ENCODE measurements at regions not wholly inside any gene's neighbourhood (a gene's known extent, or its start where the extent isn't known, plus 50 kb on each side); places are given as distances from the start of the nearest gene placed in this dataset.
"Not testable (repeated sequence)": the region's sequence is repeated elsewhere in the genome, so short reads cannot be mapped to it uniquely, and the experiment has no call there.

DNA sequence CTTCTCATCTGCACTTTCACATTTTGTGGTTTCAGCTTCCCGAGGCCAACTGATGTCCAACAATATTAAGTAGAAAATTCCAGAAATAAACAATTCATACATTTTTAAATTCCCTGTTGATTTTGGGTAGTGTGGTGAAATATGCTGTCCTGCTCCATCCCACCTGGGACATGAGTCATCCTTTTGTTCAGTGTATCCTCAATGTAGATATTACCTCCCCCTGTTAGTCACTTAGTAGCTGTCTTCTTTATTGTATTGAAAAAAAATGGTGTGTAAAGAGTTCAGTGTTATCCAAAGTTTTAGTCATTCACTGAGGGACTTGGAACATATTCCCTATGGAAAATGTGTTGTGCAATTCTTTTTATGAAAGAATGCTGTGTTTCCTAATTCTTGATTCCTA, 348.1 kb downstream of the SOCS6 start:
- DNase-seq, result no peak

DNA sequence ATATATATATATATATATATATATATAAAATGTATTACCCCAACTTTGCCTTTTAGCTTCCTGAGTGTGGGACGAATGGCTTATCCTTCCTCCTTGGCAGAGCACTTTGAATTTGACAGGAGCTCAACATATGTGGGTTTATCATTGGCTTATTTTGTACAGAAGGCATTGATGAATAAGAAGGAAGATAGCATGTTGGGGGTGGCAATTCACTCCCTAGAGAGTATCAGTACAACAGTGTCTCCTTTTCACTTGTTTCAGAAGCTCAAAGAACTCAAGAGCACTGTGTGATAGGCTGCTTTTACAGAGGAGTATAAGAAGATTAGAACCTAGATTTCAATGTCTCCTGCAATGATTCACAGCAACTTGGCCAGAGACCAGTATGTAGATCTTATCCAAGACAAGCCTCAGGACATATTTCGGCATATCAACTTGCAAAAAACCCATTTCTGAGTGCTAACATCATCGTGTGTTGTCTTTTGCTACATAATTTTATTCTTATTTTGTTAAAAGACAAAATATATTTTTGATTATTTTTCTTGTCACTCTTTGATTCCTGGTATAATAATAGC, 345.8 kb downstream of the SOCS6 start:
- no peak for DNase-seq

DNA sequence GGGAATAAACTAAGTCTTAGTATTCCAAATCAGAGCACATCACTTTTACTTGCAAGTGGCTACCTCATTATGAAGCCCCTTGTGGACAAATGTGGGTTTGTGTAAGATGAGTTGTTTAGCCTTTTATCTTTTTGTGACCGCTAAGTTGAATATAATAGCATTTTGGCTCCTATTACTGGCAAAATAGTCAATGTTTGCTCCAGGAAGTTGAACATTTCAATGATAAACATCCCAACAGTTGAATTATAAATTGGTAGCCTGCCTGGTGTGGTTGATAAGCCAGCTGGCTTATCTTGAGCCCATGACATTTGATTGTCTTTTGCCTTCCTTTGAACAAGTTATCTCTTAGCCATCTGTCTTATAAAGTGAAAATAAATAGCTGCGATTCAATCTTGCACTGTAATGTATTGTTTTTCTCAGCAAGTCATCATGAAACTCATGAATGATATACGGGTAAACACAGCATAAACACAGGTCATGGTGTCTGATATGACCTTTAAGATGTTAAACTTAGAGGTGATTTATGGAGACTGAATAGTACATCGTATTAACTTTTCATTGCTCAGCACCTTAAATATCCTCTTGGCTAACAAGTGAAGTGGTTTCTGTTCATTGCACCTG, 338.4 kb downstream of the SOCS6 start:
- no peak for DNase-seq

DNA sequence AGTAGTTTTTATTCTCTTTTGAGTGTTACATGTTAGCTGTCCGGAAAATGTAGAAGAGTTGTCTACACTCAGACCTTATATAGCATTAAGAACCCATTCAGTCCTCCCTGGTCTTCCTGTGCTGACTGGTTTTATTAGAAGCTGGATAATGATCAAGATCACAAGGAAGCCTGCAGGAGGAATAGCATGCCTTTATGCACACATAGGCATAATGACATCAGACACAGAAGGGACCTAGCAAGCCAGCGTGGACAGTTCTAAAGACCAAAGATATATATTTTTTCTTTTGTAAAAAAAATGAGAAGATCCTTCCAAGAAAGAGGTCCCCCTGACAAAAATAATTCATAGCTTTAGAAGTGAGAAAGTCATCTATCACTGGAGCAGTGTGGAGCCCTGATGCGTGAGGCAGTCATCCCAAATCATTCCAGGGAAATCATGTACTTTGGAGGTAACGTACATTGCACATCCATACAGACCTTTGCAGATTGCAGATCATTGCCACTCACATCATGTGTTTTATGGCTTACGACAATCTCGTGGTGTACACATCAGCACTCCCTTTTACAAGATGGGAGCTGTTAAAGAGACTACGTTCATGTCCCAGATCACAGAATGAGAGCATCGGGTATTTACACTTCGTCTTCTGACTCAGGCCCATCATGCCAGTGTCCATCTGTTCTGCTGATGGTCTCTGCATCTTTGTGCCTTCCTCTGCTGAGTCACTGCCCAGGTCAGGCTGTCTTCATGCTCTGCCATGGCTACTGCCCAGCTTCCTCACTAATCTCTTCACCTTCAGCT, 334.0 kb downstream of the SOCS6 start:
- DNase-seq, result no peak

DNA sequence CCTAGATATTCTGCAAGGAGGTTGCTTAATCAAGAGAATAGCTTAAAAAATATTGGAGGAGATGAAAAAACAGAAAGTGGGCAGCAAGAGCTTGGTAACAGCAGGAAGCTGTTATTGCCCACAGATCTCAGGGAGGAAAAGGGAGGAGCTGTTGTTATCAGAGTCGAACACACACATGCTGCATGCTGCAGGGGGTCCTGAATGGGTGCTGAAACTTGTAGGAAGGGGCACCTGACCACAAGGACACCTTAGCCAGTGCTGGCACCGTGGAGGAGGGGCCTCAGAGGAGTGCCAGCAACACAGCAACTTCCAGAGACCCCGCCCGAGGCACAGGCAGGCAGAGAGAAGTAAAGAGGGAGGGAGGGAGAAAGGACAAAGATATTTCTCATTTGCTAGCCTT, 332.9 kb downstream of the SOCS6 start:
- no peak for DNase-seq

DNA sequence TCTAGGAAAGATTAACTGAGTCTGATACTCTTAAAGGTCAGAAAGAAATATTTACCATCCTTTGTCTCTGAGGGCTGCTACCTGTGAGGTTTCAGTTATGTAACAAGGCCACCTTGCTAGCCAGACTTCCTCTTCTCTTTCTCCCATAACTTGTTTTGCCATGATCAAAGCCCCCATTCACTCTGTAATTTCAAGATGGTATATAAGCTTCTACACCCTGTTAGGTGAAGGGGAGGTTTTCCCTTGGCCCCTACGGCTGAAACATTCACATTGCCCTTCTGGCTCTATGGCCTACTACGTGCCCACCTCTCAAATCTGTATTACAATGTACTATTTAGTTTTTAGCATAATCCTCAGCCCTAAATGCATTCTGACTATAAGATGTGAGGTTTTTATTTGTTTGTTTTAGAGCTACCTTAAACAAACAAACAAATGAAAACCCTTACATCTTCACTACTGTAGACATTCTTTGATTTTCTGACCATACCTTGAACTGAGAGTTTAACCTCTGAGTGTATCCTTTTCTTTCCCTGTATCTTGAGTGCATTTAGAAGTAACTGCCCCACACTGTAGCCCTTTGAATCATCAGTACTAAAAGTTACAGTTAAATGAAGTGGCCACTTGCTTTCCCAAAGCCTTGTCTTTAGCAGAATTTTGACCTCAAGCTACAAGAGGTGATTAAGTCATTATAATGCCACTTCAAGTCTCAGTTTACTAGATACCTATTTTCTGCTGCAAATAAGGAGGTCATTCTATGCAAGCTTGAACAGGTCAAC, 332.2 kb downstream of the SOCS6 start:
- DNase-seq, result no peak

DNA sequence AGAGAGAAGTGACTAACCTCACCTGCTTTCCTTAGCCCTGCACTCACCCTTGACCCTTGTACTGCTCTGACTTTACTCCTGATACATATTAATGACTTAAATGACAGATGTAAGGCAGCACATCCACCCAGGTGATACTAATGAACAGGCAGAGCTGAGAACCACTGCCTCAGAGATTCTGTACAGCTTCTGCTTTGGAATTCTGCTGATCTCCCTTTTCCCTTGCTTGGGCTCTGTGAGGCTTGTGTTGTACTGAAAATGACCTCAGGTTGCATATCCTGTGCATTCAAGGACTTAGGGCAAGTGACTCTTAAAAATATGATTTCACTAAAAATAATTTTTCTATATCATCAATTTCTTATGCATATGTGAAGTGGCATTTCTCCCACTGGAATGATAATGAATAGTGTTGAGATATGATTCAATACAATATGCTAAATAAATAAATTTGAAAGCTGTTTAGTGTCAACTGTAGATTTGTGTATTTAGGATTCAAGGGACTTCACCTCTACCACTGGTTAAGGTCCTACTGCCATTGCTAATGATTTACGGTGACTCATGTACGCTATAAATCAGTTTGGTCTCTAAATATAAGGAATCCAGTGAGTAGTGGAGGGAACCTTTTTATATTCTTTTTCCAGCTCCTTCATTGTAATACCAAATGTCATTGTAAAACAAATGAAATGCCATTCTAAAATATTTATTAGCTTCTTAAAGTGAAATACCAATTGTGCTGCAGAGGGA, 328.3 kb downstream of the SOCS6 start:
- no peak for DNase-seq

DNA sequence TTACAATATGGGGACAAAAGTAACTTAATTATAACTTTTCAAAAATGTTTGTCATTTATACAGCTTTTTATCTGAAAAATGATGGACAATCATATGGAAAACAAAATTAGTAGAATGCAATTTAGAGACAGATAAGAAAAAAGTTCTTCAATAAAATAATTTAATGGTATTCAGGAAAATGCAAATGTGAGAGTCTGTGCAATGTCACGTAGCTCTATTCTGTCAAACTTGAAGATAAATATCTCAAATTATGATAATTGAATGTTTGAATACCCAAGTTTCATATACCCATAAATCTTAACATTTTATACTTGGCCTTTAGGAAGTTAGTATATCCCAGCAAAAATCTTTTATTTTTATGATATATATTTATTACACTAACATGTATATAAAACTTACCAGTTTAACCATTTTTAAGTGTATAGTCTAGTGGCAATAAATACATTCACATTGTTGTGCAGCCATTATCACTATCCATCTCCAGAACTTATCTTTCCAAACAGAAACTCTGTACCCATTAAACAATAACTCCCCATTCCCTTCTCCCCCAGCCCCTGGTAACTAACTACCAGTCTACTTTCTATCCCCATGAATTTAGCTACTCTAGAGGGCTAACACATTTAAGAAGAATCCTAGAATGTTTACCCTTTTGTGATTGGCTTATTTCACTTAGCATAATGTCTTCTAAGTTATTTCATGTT, 311.5 kb downstream of the SOCS6 start:
- DNase-seq, result no peak

DNA sequence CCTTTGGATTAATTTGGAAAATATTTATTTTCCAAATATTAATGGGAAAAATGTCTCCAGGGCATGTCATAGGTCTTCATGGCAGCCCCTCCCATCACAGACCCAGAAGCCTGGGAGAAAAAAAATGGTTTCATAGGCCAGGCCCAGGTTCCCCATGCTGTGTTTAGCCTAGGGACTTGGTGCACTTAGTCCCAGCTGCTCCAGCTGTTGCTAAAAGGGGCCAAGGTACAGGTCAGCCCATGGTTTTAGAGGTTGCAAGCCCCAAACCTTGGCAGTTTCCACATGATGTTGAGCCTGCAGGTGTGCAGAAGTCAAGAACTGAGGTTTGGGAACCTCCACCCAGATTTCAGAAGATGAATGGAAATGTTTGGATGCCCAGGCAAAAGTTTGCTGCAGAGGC, 309.6 kb downstream of the SOCS6 start:
- DNase-seq, result no peak

DNA sequence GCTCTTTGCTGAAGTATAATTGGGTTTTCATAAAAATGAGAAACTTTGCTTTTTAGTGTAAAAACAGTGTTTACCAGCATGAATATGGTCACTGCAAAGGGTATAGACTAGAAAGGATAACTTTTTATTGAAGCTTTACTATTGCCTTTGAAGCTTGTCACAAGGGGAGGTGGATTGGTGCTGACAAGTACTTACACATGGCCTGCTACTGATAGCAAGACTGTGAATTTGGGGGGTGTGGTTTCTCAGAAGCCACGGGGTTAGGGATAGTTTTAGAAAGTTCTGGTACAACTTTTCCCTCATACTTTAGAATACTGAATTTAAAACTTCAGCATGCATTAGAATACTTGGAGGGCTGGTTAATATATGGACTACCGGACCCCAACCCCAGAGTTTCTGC, 294.1 kb downstream of the SOCS6 start:
- DNase-seq, result no peak

DNA sequence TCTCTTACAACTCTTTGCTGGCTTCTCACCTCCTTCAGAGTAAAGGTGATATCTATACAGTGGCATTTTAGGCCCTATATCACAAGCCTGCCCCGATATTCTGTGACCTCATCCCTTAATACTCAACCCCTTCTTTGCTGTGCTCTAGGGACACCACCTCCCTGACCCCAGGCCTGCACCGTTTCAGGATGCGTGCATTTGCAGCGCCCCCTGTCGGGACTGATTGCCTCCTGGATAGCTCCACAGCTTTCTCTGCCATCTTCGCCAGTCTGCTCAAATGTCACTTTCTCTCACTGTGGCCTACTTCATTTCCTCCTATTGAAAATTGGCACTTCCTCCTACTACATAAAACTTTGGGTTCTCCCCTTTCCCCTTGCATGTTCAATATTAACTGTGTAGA, 289.6 kb downstream of the SOCS6 start:
- DNase-seq, result no peak

DNA sequence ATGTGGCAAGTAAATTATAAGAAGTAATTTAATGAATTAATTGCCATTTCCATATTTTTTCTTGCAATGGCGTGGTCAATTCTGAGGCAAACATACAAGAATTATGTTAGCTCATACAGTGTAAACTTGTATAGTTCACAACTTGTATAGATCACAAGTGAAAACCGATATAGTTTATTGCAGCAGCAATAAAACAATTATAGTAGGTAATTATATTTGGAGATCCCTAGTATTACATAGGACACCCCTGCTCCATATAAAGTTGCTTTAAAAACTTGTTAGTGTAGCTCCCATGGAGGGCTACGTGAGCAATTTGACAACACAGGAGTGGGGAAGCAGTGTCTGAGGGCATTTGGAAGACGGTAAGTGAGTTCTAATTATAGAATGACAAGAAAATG, 288.2 kb downstream of the SOCS6 start:
- DNase-seq, result no peak

DNA sequence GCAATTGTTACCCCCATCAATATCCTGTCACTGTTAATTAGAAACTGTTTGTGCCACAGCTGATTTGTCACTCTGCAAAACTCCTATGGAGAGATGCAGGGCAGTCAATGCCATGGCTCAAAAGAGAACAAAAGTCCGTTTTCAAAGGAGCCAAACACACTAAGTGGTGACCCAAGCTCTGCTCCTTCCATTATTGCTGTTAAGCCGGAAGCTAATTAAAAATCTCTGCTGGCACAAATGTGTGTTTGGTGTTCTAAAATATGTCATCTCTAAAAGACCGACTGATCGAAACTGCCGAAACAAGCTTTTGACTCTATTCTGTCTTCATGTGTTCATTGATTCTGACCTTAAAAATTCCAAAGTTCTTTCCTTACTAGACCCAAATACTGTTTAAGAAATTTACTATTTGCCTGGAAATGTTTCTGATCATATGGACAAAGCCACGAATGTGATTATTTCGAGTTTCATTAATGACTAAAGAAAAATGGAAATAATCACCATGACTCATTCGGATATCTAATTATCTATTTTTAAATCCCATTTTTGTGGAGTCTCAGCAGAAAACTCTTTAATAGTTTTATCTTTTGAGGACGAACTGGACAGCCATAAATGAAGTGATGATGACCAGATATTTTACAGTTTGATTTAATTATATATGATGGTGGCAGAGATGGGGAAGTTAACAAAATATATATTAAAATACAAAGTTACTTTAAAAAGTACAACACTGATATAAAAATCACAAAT, 287.6 kb downstream of the SOCS6 start:
- DNase-seq, result no peak

DNA sequence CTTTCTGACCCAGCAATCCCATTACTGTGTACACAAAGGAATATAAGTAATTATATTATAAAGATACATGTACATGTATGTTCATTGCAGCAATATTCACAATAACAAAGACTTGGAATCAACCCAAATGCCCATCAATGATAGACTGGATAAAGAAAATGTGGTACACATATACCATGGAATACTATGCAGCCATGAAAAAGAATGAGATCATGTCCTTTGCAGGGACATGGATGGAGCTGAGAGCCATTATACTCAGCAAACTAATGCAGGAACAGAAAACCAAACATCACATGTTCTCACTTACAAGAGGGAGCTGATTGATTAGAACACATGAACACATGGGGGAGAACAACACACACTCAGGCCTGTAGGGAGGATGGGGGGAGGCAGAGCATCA, 286.1 kb downstream of the SOCS6 start:
- not testable (repeated sequence) for DNase-seq

DNA sequence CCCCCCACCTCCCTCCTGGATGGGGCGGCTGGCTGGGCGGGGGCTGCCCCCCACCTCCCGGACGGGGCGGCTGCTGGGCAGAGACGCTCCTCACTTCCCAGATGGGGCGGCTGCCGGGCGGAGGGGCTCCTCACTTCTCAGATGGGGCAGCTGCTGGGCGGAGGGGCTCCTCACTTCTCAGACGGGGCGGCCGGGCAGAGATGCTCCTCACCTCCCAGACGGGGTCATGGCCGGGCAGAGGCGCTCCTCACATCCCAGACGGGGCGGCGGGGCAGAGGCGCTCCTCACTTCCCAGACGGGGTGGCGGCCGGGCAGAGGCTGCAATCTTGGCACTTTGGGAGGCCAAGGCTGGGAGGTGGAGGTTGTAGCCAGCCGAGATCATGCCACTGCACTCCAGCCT, 280.8 kb downstream of the SOCS6 start:
- not testable (repeated sequence) for DNase-seq

DNA sequence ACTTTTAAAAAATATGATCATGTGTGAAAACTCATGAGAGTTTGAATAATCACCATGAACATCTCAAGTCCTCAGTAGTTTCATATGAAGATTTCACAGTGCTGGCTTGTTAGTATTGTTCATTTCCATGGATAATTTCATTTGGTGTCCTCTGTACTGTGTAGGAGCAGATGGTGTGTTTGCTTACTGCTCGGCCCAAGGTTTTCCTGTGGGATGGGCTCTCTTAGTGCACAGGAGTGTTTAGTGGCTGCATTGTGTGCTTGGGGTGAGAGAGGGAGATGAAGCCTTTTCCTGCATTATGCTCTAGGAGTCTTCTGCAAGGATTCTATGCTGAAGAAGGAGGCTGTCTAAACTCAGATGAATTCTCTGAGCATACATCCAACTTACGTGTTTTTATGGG, 270.6 kb downstream of the SOCS6 start:
- no peak for DNase-seq

DNA sequence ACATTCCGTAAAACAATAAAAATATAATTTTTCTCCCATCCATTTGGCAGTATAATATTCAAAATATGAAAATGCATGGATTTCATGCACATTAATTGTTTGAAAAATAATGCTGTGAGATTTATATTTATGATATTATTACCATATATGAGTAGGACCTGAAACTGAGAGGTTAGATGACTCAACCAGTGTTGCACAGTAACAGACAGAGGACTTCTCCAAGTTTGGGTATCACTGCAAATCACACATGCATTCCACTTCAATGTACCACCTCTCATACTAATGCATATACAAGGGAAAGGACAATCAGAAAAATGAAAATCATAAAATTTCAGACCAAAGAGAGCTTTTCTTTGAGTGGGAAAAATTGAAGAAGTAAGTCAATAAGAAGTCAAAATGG, 269.5 kb downstream of the SOCS6 start:
- DNase-seq, result no peak

DNA sequence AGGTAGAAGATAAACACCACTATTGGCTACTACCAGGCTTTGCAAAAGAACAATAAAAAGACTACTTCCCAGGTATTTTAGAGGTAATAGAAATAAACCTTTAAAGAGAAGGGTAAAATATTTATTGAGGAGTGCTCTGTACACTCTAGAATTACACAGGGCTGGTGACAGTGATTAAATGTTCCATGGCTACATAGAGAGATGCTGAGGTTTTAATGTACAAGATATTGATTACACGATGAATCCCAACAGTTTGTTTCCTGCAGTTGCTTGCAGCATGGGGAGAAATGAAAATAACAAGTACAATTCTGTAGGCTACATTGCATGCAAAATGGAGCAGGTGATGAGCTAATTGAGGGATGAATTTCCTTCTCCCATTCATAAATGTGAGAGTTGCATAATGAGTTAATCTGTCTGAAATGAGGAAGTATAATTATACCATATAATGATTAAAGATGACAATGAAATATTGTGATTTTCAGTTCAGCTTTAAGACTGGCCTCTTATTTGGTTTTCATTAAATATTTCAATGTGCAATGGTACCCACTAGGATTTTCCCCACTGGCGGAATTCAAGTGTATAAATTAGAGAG, 266.1 kb downstream of the SOCS6 start:
- DNase-seq, result no peak

DNA sequence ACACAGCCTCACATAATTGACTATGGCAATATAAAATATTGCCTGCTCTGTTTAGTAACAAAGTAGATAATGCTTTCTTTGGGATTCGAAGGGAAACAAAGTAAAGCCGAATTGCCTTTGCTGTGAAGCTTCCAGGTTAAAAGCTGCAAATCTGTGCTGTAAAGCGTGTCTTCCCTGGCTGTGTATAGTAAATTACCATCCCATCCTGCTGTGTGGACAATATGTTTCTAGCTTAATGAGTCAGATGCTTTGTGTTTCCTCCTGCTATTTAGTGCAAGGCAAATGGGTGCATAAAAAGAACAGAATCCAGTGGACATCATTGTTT, 265.1 kb downstream of the SOCS6 start:
- DNase-seq, result no peak

DNA sequence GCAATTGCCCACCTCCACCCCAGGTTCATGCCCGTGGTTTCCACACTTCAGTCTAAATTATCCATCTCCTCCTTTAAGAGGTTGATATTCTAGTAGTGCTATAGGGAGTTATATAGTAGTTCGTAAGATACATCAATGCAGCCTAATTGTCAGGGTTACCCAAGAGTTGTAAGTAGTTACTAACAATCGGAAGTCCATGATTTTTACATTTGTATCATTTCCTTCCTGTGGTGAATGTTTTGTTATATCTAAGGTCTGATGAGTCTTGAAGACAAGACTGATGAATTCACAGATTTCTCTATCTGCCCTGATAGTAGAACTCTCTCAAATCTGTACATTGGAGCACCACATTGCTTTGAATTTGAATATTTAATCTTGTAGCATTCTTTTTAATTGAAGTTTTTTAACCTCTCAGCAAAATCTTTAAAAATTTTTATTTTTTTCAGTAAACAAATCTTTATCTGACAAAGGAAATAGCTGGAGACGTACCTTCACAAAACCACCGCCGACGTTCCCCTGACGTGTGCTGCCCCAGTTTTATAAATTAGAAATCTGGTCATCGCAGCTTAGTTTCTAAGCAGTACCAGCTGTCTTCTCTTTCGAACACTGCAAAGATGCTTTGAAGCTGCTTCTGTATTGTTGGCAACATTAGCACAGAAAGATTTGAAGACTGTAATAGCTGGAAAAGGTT, 264.5 kb downstream of the SOCS6 start:
- no peak for DNase-seq

All from suppressor macrophage treated with lipopolysaccharide for 4 hours (primary cell).